ENCODE measurements at regions not wholly inside any gene's neighbourhood (a gene's known extent, or its start where the extent isn't known, plus 50 kb on each side); places are given as distances from the start of the nearest gene placed in this dataset.
A peak's percentile ranks its signal among the peaks of the same experiment; 100 is the strongest.
"Not testable (repeated sequence)": the region's sequence is repeated elsewhere in the genome, so short reads cannot be mapped to it uniquely, and the experiment has no call there.

DNA sequence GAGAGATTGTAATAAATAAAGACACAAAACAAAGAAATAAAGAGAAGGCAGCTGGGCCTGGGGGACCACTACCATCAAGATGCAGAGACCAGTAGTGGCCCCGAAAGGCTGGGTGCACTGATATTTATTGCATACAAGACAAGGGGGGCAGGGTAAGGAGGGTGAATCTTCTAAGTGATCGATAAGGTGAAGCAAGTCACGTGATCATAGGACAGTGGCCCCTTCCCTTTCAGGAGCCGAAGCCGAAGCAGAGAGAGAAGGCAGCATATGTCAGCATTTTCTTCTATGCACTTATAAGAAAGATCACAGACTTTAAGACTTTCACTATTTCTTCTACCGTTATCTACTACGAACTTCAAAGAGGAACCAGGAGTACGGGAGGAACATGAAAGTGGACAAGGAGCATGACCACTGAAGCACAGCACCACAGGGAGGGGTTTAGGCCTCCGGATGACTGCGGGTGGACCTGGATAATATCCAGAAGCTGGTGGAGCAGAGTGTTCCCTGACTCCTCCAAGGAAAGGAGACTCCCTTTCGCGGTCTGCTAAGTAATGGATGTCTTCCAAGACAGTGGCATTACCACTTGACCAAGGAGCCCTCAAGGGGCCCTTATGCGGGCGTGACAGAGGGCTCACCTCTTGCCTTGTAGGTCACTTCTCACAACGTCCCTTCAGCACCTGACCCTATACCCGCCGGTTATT lies 126.4 kb downstream of the RBM46 start:
- not testable (repeated sequence) for H3K4me3 ChIP-seq (replicated peaks; ENCODE audit: insufficient read depth, low read length); H3K27me3 ChIP-seq (ENCODE audit: insufficient read depth, poor library complexity, severe bottlenecking); H3K27ac ChIP-seq (replicated peaks); DNase-seq (ENCODE audit: low read depth in 1 of 2, low spot score in 1 of 2)

DNA sequence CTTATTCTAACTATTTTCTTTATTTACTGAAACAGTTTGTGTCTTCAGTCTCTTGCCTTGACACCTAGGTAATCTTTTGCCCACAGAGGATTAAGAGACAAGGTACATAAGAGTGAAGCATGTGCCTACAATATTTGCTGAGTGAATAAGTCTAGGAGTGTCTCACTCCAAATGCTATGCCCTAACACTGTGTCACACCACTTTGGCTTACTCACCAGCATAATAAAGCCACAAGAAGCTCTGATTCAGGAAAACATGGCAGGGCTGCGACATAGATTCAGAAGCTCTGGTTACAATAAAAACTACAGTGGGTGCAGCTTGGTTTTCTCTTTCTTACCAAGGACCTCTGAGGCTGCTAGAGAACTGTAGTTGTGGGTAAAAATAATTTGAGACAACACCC lies 127.1 kb downstream of the RBM46 start:
- no peak for DNase-seq (ENCODE audit: low read depth in 1 of 2, low spot score in 1 of 2)
- TF ChIP-seq GABPA (IDR thresholded peaks at IDR 0.05; ENCODE audit: low read depth): no peak
- no peak for TF ChIP-seq SPI1 (IDR thresholded peaks at IDR 0.05; ENCODE audit: borderline replicate concordance, low read depth)
- TF ChIP-seq POLR2AphosphoS5 (IDR thresholded peaks at IDR 0.05; ENCODE audit: low read depth): no peak
- TF ChIP-seq, protein P1, sequence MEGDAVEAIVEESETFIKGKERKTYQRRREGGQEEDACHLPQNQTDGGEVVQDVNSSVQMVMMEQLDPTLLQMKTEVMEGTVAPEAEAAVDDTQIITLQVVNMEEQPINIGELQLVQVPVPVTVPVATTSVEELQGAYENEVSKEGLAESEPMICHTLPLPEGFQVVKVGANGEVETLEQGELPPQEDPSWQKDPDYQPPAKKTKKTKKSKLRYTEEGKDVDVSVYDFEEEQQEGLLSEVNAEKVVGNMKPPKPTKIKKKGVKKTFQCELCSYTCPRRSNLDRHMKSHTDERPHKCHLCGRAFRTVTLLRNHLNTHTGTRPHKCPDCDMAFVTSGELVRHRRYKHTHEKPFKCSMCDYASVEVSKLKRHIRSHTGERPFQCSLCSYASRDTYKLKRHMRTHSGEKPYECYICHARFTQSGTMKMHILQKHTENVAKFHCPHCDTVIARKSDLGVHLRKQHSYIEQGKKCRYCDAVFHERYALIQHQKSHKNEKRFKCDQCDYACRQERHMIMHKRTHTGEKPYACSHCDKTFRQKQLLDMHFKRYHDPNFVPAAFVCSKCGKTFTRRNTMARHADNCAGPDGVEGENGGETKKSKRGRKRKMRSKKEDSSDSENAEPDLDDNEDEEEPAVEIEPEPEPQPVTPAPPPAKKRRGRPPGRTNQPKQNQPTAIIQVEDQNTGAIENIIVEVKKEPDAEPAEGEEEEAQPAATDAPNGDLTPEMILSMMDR (IDR thresholded peaks at IDR 0.05; ENCODE audit: insufficient read depth, low read length): no peak
- TF ChIP-seq, protein P2, sequence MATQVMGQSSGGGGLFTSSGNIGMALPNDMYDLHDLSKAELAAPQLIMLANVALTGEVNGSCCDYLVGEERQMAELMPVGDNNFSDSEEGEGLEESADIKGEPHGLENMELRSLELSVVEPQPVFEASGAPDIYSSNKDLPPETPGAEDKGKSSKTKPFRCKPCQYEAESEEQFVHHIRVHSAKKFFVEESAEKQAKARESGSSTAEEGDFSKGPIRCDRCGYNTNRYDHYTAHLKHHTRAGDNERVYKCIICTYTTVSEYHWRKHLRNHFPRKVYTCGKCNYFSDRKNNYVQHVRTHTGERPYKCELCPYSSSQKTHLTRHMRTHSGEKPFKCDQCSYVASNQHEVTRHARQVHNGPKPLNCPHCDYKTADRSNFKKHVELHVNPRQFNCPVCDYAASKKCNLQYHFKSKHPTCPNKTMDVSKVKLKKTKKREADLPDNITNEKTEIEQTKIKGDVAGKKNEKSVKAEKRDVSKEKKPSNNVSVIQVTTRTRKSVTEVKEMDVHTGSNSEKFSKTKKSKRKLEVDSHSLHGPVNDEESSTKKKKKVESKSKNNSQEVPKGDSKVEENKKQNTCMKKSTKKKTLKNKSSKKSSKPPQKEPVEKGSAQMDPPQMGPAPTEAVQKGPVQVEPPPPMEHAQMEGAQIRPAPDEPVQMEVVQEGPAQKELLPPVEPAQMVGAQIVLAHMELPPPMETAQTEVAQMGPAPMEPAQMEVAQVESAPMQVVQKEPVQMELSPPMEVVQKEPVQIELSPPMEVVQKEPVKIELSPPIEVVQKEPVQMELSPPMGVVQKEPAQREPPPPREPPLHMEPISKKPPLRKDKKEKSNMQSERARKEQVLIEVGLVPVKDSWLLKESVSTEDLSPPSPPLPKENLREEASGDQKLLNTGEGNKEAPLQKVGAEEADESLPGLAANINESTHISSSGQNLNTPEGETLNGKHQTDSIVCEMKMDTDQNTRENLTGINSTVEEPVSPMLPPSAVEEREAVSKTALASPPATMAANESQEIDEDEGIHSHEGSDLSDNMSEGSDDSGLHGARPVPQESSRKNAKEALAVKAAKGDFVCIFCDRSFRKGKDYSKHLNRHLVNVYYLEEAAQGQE (IDR thresholded peaks at IDR 0.05; ENCODE audit: insufficient replicate concordance, low read depth): no peak

DNA sequence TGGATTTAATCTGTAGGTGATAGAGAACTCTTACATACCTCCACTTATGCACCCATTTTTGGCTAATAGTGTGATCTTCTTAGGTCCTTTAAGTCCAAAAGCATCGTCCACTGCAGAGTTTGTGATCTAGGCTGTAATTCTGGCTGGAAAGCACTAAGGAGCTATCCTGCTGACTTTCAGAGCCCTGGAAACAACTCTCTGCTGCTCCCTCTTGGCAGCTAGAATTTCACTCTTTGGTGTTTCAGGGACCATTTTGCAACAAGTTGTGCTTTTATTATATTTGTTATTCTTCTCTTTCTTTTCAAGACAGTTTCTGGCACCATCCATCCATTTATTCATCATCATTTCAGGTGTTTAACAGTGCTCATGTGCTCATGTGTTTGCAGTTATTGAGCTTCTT lies 130.0 kb downstream of the RBM46 start:
- no peak for DNase-seq (ENCODE audit: low read depth in 1 of 2, low spot score in 1 of 2)
- TF ChIP-seq POLR2AphosphoS5 (IDR thresholded peaks at IDR 0.05; ENCODE audit: low read depth): no peak
- TF ChIP-seq, protein P2 (IDR thresholded peaks at IDR 0.05; ENCODE audit: insufficient replicate concordance, low read depth): no peak
- TF ChIP-seq GABPA (IDR thresholded peaks at IDR 0.05; ENCODE audit: low read depth): no peak
- TF ChIP-seq, protein P1 (IDR thresholded peaks at IDR 0.05; ENCODE audit: insufficient read depth, low read length): no peak
- no peak for TF ChIP-seq SPI1 (IDR thresholded peaks at IDR 0.05; ENCODE audit: borderline replicate concordance, low read depth)
- Histone ChIP-seq H3K27me3 (ENCODE audit: insufficient read depth, poor library complexity, severe bottlenecking) (no peaks in the 10 kb centered on the region), H3K27ac (replicated peaks) (no peak overlapping the region), H3K4me3 (replicated peaks; ENCODE audit: insufficient read depth, low read length) (no peak overlapping the region)

More for the DNA sequence above, 127.1 kb downstream of the RBM46 start:
- no peak overlapping the region for H3K27ac ChIP-seq (replicated peaks)
- H3K4me3 ChIP-seq (replicated peaks; ENCODE audit: insufficient read depth, low read length): no peak overlapping the region
- H3K27me3 ChIP-seq (ENCODE audit: insufficient read depth, poor library complexity, severe bottlenecking): no peaks in the 10 kb centered on the region

DNA sequence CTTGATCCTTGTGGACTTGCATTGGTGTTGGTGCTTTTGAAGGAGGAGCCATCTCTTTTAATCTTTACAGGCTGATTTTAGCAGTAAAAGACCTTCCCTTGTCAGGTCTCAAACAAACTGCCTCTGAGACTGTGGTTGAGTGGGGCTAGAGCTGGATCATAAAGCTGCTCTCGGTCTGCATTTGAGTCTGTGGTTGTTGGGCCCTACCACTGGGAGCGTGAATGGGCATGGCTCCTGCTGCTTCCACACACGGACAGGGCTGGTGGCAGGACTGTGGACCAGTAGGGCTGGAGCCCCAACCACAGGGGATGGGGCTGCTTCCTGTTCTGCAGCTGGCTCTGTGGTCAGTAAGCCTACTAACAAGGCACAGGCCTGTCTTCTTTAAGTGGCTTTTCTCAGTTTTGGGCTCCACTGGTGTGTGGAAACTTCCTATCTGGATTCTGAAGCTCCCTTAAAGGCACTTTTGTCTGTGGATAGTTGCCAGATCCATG lies 130.6 kb downstream of the RBM46 start:
- H3K27me3 ChIP-seq (ENCODE audit: insufficient read depth, poor library complexity, severe bottlenecking): no peaks in the 10 kb centered on the region
- no peak overlapping the region for H3K4me3 ChIP-seq (replicated peaks; ENCODE audit: insufficient read depth, low read length)
- DNase-seq (ENCODE audit: low read depth in 1 of 2, low spot score in 1 of 2): peak in 1 of 2 experiments; percentile 4
- TF ChIP-seq GABPA (IDR thresholded peaks at IDR 0.05; ENCODE audit: low read depth) (no peak), SPI1 (IDR thresholded peaks at IDR 0.05; ENCODE audit: borderline replicate concordance, low read depth) (no peak), POLR2AphosphoS5 (IDR thresholded peaks at IDR 0.05; ENCODE audit: low read depth) (no peak)
- TF ChIP-seq, protein P2 (IDR thresholded peaks at IDR 0.05; ENCODE audit: insufficient replicate concordance, low read depth): no peak
- TF ChIP-seq, protein P1 (IDR thresholded peaks at IDR 0.05; ENCODE audit: insufficient read depth, low read length): no peak
- no peak overlapping the region for H3K27ac ChIP-seq (replicated peaks)
